ENCODE measurements at regions not wholly inside any gene's neighbourhood (a gene's known extent, or its start where the extent isn't known, plus 50 kb on each side); places are given as distances from the start of the nearest gene placed in this dataset.
A peak's percentile ranks its signal among the peaks of the same experiment; 100 is the strongest.

DNA sequence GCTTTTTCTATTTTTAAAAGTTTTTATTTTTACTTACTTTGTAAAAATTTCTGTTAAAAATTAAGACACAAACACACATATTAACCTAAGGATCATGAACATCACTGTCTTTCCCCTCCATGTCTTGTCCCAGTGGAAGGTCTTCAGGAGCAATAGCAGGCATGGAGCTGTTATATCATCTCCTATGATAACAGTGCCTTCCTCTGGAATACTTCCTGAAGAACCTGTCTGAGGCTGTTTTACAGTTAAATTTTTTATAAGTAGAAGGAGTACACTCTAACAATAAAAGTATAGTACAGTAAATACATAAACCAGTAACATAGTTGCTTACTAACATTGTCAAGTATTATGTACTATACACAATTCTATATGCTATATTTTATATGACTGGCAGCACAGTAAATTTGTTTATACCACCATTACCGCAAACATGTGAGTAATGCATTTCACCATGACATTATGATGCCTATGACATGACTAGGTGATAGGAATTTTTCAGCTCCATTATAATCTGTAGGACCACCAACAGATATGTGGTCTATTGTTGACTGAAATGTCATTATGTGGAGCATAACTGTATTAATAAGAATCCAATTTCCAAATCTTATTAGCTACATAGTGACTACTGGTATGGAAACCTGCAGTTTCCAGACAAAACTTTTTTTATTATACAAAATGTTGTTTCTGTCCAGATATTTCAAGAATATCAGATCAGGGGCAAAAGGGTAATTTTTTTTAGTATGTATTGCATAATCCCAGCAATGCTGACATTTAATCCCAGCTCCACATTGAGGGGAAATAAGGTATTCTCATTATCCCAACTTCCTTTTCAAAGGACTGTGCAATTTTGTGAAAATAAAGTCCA is 337.2 kb upstream of the SLC39A10 start:
- Mint-ChIP-seq H3K27ac (no peak overlapping the region), H3K4me3 (no peak overlapping the region), H3K9me3 (peaks cover 3% of the 10 kb centered on the region), H3K36me3 (ENCODE audit: low read depth) (no peaks in the 10 kb centered on the region), H3K4me1 (no peaks in the 10 kb centered on the region), H3K27me3 (no peaks in the 10 kb centered on the region)
- intact Hi-C loops (cut with micrococcal nuclease) = loop anchor here (2.0 to 5.0 kb wide), 4 partner anchors 748 to 1625 kb away; partner anchors contain the start of gene DNAH7
- DNase-seq = no peak
- ChIA-PET POLR2A (no interaction called here), CTCF (interaction anchor here (1.1 to 2.0 kb wide), 4 partner anchors 12 to 749 kb away, joined by 3 to 10 read pairs (median 3); partner anchors contain the start of gene DNAH7)
- ATAC-seq (ENCODE audit: low read depth) = no peak
- TF ChIP-seq, protein P1, sequence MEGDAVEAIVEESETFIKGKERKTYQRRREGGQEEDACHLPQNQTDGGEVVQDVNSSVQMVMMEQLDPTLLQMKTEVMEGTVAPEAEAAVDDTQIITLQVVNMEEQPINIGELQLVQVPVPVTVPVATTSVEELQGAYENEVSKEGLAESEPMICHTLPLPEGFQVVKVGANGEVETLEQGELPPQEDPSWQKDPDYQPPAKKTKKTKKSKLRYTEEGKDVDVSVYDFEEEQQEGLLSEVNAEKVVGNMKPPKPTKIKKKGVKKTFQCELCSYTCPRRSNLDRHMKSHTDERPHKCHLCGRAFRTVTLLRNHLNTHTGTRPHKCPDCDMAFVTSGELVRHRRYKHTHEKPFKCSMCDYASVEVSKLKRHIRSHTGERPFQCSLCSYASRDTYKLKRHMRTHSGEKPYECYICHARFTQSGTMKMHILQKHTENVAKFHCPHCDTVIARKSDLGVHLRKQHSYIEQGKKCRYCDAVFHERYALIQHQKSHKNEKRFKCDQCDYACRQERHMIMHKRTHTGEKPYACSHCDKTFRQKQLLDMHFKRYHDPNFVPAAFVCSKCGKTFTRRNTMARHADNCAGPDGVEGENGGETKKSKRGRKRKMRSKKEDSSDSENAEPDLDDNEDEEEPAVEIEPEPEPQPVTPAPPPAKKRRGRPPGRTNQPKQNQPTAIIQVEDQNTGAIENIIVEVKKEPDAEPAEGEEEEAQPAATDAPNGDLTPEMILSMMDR (IDR thresholded peaks at IDR 0.05) = no peak

DNA sequence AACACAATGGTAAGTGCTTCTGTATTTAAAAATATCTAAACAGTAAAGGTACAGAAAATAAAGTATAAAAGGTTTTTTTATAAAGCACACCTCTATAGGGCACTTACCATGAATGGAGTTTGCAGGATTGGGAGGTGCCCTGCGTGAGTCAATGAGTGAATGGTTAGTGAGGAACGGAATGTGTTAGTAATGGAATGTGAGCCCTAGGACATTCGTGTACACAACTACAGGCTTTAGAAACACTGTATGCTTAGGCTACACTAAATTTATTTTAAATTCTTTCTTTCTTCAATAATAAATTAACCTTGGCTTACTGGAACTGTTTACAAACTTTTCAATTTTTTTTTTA is 337.9 kb upstream of the SLC39A10 start:
- no peak overlapping the region for H3K27ac Mint-ChIP-seq
- H3K36me3 Mint-ChIP-seq (ENCODE audit: low read depth) = no peaks in the 10 kb centered on the region
- ATAC-seq (ENCODE audit: low read depth) (no peak), DNase-seq (no peak)
- ChIA-PET CTCF (interaction anchor here (1.4 to 2.0 kb wide), 3 partner anchors 11 to 749 kb away, joined by 3 to 10 read pairs (median 3); partner anchors contain the start of gene DNAH7), POLR2A (no interaction called here)
- H3K4me3 Mint-ChIP-seq = no peak overlapping the region
- TF ChIP-seq, protein P1 (IDR thresholded peaks at IDR 0.05) = no peak
- no peaks in the 10 kb centered on the region for H3K27me3 Mint-ChIP-seq
- peaks cover 3% of the 10 kb centered on the region for H3K9me3 Mint-ChIP-seq
- intact Hi-C loops (cut with micrococcal nuclease) = loop anchor here (2.0 to 5.0 kb wide), 4 partner anchors 748 to 1624 kb away; partner anchors contain the start of gene DNAH7
- peaks cover 1% of the 10 kb centered on the region for H3K4me1 Mint-ChIP-seq

DNA sequence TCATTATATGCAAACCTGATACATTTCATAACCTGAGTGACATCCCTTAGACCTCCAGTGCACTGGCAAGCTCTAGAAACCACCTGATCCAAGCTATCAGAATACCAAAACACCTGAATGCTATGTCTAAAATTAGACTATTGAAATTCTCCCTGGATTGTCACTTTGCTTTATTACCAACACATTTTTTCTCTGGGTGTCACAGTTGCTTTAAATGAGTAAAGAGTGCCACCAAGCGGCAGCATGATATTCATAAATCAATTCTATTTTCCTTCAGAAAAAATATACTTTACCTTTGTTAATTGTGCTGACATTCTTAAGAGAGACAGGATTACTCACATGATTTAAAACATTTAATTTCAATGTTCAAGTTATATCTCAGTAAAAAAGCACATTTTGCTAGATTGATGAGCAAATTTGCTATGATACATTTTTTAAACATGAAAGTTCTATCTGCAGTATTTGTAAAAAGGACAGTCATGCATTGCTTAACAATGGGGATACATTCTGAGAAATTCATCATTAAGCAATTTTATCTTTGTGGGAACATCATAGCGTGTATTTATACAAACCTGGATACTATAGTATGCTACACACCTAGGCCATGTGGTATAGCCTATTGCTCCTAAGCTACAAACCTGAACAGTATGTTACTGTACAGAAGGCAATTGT is 338.4 kb upstream of the SLC39A10 start:
- TF ChIP-seq, protein P1 (IDR thresholded peaks at IDR 0.05) = peak; percentile 81
- Mint-ChIP-seq H3K27ac (no peak overlapping the region), H3K4me1 (peaks cover 2% of the 10 kb centered on the region), H3K9me3 (no peaks in the 10 kb centered on the region), H3K4me3 (no peak overlapping the region), H3K27me3 (no peaks in the 10 kb centered on the region), H3K36me3 (ENCODE audit: low read depth) (no peaks in the 10 kb centered on the region)
- ATAC-seq (ENCODE audit: low read depth) (no peak), DNase-seq (no peak)
- intact Hi-C loops (cut with micrococcal nuclease) = loop anchor here (1.0 to 5.0 kb wide), 6 partner anchors 342 to 1624 kb away; partner anchors contain the start of gene DNAH7
- CTCF ChIA-PET = interaction anchor here (1.4 to 2.0 kb wide), 3 partner anchors 10 to 750 kb away, joined by 3 to 10 read pairs (median 3); partner anchors contain the start of gene DNAH7
- POLR2A ChIA-PET = no interaction called here

DNA sequence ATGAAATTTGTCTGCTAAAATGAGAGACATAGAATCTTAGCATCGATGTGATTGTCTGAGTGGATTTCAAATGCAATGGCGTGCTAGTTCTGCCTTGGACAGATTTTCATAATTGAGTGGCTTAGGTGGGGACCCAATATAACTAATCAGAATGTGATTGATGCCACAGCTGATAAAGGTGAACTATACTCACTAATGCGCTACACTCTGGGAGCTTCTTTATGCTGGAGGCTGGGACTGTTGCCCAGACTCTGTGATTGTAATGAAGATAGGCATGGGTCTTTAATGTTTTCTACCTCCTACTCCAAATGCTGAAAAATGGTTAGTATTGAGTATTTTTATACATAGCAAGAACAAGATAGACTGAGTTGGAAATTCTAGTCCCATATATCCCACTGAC is 339.5 kb upstream of the SLC39A10 start:
- no peak overlapping the region for H3K4me3 Mint-ChIP-seq

More for the DNA sequence above, 339.5 kb upstream of the SLC39A10 start:
- H3K4me1 Mint-ChIP-seq = peaks cover 2% of the 10 kb centered on the region
- ChIA-PET CTCF (no interaction called here), POLR2A (no interaction called here)
- TF ChIP-seq, protein P1 (IDR thresholded peaks at IDR 0.05) = no peak
- H3K27ac Mint-ChIP-seq = no peak overlapping the region
- no peaks in the 10 kb centered on the region for H3K36me3 Mint-ChIP-seq (ENCODE audit: low read depth)
- ATAC-seq (ENCODE audit: low read depth) (no peak), DNase-seq (no peak)
- no peaks in the 10 kb centered on the region for H3K27me3 Mint-ChIP-seq
- intact Hi-C loops (cut with micrococcal nuclease) = loop anchor here (5.0 kb wide), 3 partner anchors 750 to 990 kb away; partner anchors contain the start of gene DNAH7
- H3K9me3 Mint-ChIP-seq = no peaks in the 10 kb centered on the region
